ENCODE measurements at regions not wholly inside any gene's neighbourhood (a gene's known extent, or its start where the extent isn't known, plus 50 kb on each side); places are given as distances from the start of the nearest gene placed in this dataset.

GRCh38 chr7:142533920-142534319 lies 215.4 kb upstream of the PRSS1 start:
- ATAC-seq (ENCODE audit: low read depth) (no peak), DNase-seq (no peak)
- H3K36me3 ChIP-seq (ENCODE audit: control insufficient read depth, insufficient read depth, low read length): no peaks in the 10 kb centered on the region
- peaks cover 7% of the 10 kb centered on the region; the same call in 1 of the 2 replicates for H3K9me1 ChIP-seq (ENCODE audit: insufficient read depth, low read length)
- H3K4me3 ChIP-seq (ENCODE audit: insufficient read depth, low read depth, low read length): no peak overlapping the region
- in situ Hi-C loops (cut with MboI; ENCODE audit: low sequenced_read_pairs) (no loop called here), dilution Hi-C loops (cut with HindIII; ENCODE audit: low sequenced_read_pairs, unreplicated experiment) (no loop called here), intact Hi-C loops (cut with micrococcal nuclease) (loop anchor here (10.0 kb wide), 1 partner anchor 471 kb away; no protein-coding TSS in a partner anchor)
- H3K9me3 ChIP-seq (ENCODE audit: control insufficient read depth, insufficient read depth, low read length): no peaks in the 10 kb centered on the region
- H3K9ac ChIP-seq (ENCODE audit: low read depth, low read length): no peak overlapping the region
- H2AK5ac ChIP-seq (ENCODE audit: low read depth, low read length): no peak overlapping the region
- no peak overlapping the region for H3K27ac ChIP-seq (ENCODE audit: insufficient read depth, low read length)
- POLR2A ChIA-PET (ENCODE audit: unreplicated experiment): no interaction called here
- no peak overlapping the region for H3K4me2 ChIP-seq (ENCODE audit: low read depth, low read length)
- no peak for TF ChIP-seq USF2 (IDR thresholded peaks at IDR 0.05; ENCODE audit: low read depth, low read length)
- no peak for TF ChIP-seq MXI1 (IDR thresholded peaks at IDR 0.05; ENCODE audit: borderline replicate concordance, low read depth, low read length)
- no peak for TF ChIP-seq CTCF (conservative IDR thresholded peaks at IDR 0.05; ENCODE audit: low read depth, low read length)
- TF ChIP-seq RFX5 (IDR thresholded peaks at IDR 0.05; ENCODE audit: low read depth, low read length): no peak
- TF ChIP-seq RCOR1 (IDR thresholded peaks at IDR 0.05; ENCODE audit: insufficient replicate concordance, low read length): no peak
- TF ChIP-seq MAFK (IDR thresholded peaks at IDR 0.05; ENCODE audit: low read depth, low read length): no peak
- TF ChIP-seq NFE2L2 (IDR thresholded peaks at IDR 0.05; ENCODE audit: low read depth, low read length): no peak
- TF ChIP-seq CHD1 (IDR thresholded peaks at IDR 0.05; ENCODE audit: low read depth, low read length): no peak
- TF ChIP-seq RAD21 (IDR thresholded peaks at IDR 0.05; ENCODE audit: low read length): no peak
- TF ChIP-seq FOS (IDR thresholded peaks at IDR 0.05; ENCODE audit: low read depth, low read length): no peak
- no peak for TF ChIP-seq POLR2A (IDR thresholded peaks at IDR 0.05; ENCODE audit: low read depth, low read length)
- TF ChIP-seq CEBPB (IDR thresholded peaks at IDR 0.05; ENCODE audit: low read depth, low read length): no peak
- TF ChIP-seq BHLHE40 (IDR thresholded peaks at IDR 0.05; ENCODE audit: low read depth, low read length): no peak
- TF ChIP-seq MAZ (IDR thresholded peaks at IDR 0.05; ENCODE audit: borderline replicate concordance, low read depth, low read length): no peak
- no peak for TF ChIP-seq ELK1 (IDR thresholded peaks at IDR 0.05; ENCODE audit: borderline replicate concordance, low read depth, low read length)
- H3K14ac ChIP-seq (replicated peaks; ENCODE audit: low read depth, low read length): no peak overlapping the region
- H4K5ac ChIP-seq (ENCODE audit: low read depth, low read length): no peak overlapping the region
- peaks cover 5% of the 10 kb centered on the region; the same call in 1 of the 2 replicates for H3K27me3 ChIP-seq (ENCODE audit: control insufficient read depth, insufficient read depth, low read length)
- H3K4me1 ChIP-seq (ENCODE audit: control insufficient read depth, insufficient read depth, low read length): peaks cover 5% of the 10 kb centered on the region
- WGBS, 2 experiments (ENCODE audit: extremely low coverage in 2 of 2, insufficient read length in 1 of 2): no CpG with 5 or more reads among the region's 2 CpGs
- no peak overlapping the region for H2AFZ ChIP-seq (replicated peaks; ENCODE audit: low read length, poor library complexity)
- no peak overlapping the region for H2BK5ac ChIP-seq (ENCODE audit: low read depth, low read length, poor library complexity, severe bottlenecking)
- H3K18ac ChIP-seq (ENCODE audit: low read depth, low read length): no peak overlapping the region
- H2AK9ac ChIP-seq (replicated peaks; ENCODE audit: low read depth, low read length, poor library complexity): no peak overlapping the region
- H2BK15ac ChIP-seq (ENCODE audit: low read depth, low read length): no peak overlapping the region
- no TSS peak for BruUV-seq (replicated peaks)
- H4K20me1 ChIP-seq (ENCODE audit: insufficient read depth, low read length): no peaks in the 10 kb centered on the region
- H3K79me1 ChIP-seq (ENCODE audit: low read depth in 1 of 2, low read length in 2 of 2): no peaks in the 10 kb centered on the region
- no peak overlapping the region for H4K8ac ChIP-seq (ENCODE audit: low read depth in 2 of 2, low read length in 2 of 2)
- no peak overlapping the region for H2BK20ac ChIP-seq (ENCODE audit: low read depth, low read length)
- no peak overlapping the region for H4K91ac ChIP-seq (ENCODE audit: insufficient read depth, low read depth, low read length)
- CTCF ChIA-PET: interaction anchor here (1.1 to 5.8 kb wide), 5 partner anchors 36 to 251 kb away, joined by 4 to 72 read pairs (median 11); no protein-coding TSS in a partner anchor
- no peak overlapping the region for H3K4ac ChIP-seq (ENCODE audit: low read depth, low read length)
- H3K56ac ChIP-seq (ENCODE audit: extremely low read depth, insufficient read depth, low read length): no peak overlapping the region
- no peak overlapping the region for H2BK120ac ChIP-seq (ENCODE audit: low read depth, low read length)
- no peak overlapping the region for H3K23ac ChIP-seq (ENCODE audit: low read depth, low read length)
